HEK293T (cell line): ENCODE measurements at regions not wholly inside any gene's neighbourhood (a gene's known extent, or its start where the extent isn't known, plus 50 kb on each side); places are given as distances from the start of the nearest gene placed in this dataset.

ENCODE experiments used
- CTCF ChIA-PET: fragments of 350-600 bp; formaldehyde crosslinking; extraction: SDS; loops from one replicate; lab custom pipeline; 2021; ENCODE audit warnings: antibody characterized with exemption, inconsistent platforms; lab: Yijun Ruan, JAX
- POLR2A ChIA-PET: fragments of 350-600 bp; formaldehyde crosslinking; extraction: SDS; loops from one replicate; lab custom pipeline; 2020; ENCODE audit warnings: antibody characterized with exemption, inconsistent platforms; lab: Yijun Ruan, JAX
- DNase-seq: peaks from one replicate; pipeline ENCODE4 v3.0.0; 2012; ENCODE audit warnings: mixed read lengths; ENCODE audit errors: extremely low spot score
- ARNT ChIP-seq: fragments of 450-650 bp; IDR thresholded peaks from 2 replicates; pipeline ENCODE4 v1.6.1; 2017; ENCODE audit warnings: mild to moderate bottlenecking
- BHLHE40 ChIP-seq: fragments of 450-650 bp; IDR thresholded peaks from 2 replicates; pipeline ENCODE4 v1.6.1; 2016; ENCODE audit warnings: mild to moderate bottlenecking, moderate library complexity, borderline replicate concordance
- CTBP1 ChIP-seq: fragments of 450-650 bp; IDR thresholded peaks from 2 replicates; pipeline ENCODE4 v1.6.1; 2016; ENCODE audit warnings: borderline replicate concordance
- ELF4 ChIP-seq: fragments of 450-650 bp; IDR thresholded peaks from 2 replicates; pipeline ENCODE4 v1.6.1; 2017; ENCODE audit warnings: antibody characterized with exemption
- FOXA1 ChIP-seq: fragments of 450-650 bp; IDR thresholded peaks from 2 replicates; pipeline ENCODE4 v1.6.1; 2016; ENCODE audit warnings: mild to moderate bottlenecking
- FOXK2 ChIP-seq: fragments of 450-650 bp; IDR thresholded peaks from 2 replicates; pipeline ENCODE4 v1.6.1; 2016; ENCODE audit warnings: mild to moderate bottlenecking
- FOXM1 ChIP-seq: fragments of 450-650 bp; IDR thresholded peaks from 2 replicates; pipeline ENCODE4 v1.6.1; 2017; ENCODE audit warnings: mild to moderate bottlenecking, borderline replicate concordance
- HDGF ChIP-seq: fragments of 450-650 bp; IDR thresholded peaks from 2 replicates; pipeline ENCODE4 v1.6.1; 2017; ENCODE audit warnings: antibody characterized with exemption, borderline replicate concordance
- L3MBTL2 ChIP-seq: fragments of 450-650 bp; conservative IDR thresholded peaks from 2 replicates; pipeline ENCODE4 v1.6.1; 2016; ENCODE audit warnings: mild to moderate bottlenecking
- LEF1 ChIP-seq: fragments of 450-650 bp; IDR thresholded peaks from 2 replicates; pipeline ENCODE4 v1.6.1; 2017; ENCODE audit warnings: mild to moderate bottlenecking, borderline replicate concordance
- NFRKB ChIP-seq: fragments of 450-650 bp; IDR thresholded peaks from 2 replicates; pipeline ENCODE4 v1.6.1; 2016; ENCODE audit warnings: mild to moderate bottlenecking, moderate library complexity
- SP1 ChIP-seq: fragments of 450-650 bp; IDR thresholded peaks from 2 replicates; pipeline ENCODE4 v1.6.1; 2017
- SUZ12 ChIP-seq: fragments of 450-650 bp; IDR thresholded peaks from 2 replicates; pipeline ENCODE4 v1.6.1; 2016; ENCODE audit warnings: mild to moderate bottlenecking
- TARDBP ChIP-seq: fragments of 450-650 bp; IDR thresholded peaks from 2 replicates; pipeline ENCODE4 v1.6.1; 2016
- ZNF384 ChIP-seq: fragments of 450-650 bp; IDR thresholded peaks from 2 replicates; pipeline ENCODE4 v1.6.1; 2016
- TF ChIP-seq, protein P1 (sequence below): fragments of 450-650 bp; IDR thresholded peaks from 2 replicates; pipeline ENCODE4 v1.6.1; 2016

DNA sequence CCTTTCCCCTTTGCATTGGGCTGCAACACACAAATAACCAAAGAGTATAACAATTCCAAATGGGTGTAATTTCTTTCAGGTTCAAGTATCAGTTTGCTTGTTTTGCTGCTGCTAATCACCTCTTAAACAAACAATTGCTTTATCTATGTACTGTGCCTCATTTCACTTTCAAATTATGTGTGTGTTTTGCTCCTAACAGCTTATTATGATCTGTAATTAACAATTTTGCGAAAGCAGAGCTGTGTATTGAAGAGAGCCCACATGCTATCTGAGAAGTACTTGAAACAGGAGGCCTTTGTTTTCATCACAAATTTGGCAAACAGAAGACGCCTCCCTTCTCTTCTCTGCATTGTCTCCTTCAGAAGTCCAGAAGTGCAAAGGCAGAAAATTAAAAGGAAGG is 312.0 kb downstream of the TLE1 start:
- DNase-seq = no peak
- TF ChIP-seq SUZ12 (no peak), SP1 (no peak), NFRKB (no peak), BHLHE40 (no peak), FOXA1 (no peak), LEF1 (no peak), ZNF384 (no peak), FOXK2 (no peak), FOXM1 (no peak), HDGF (no peak), TARDBP (no peak), ELF4 (no peak), CTBP1 (no peak), ARNT (no peak), L3MBTL2 (no peak)
- TF ChIP-seq, protein P1, sequence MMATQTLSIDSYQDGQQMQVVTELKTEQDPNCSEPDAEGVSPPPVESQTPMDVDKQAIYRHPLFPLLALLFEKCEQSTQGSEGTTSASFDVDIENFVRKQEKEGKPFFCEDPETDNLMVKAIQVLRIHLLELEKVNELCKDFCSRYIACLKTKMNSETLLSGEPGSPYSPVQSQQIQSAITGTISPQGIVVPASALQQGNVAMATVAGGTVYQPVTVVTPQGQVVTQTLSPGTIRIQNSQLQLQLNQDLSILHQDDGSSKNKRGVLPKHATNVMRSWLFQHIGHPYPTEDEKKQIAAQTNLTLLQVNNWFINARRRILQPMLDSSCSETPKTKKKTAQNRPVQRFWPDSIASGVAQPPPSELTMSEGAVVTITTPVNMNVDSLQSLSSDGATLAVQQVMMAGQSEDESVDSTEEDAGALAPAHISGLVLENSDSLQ = no peak
- ChIA-PET POLR2A (no interaction called here), CTCF (no interaction called here)

DNA sequence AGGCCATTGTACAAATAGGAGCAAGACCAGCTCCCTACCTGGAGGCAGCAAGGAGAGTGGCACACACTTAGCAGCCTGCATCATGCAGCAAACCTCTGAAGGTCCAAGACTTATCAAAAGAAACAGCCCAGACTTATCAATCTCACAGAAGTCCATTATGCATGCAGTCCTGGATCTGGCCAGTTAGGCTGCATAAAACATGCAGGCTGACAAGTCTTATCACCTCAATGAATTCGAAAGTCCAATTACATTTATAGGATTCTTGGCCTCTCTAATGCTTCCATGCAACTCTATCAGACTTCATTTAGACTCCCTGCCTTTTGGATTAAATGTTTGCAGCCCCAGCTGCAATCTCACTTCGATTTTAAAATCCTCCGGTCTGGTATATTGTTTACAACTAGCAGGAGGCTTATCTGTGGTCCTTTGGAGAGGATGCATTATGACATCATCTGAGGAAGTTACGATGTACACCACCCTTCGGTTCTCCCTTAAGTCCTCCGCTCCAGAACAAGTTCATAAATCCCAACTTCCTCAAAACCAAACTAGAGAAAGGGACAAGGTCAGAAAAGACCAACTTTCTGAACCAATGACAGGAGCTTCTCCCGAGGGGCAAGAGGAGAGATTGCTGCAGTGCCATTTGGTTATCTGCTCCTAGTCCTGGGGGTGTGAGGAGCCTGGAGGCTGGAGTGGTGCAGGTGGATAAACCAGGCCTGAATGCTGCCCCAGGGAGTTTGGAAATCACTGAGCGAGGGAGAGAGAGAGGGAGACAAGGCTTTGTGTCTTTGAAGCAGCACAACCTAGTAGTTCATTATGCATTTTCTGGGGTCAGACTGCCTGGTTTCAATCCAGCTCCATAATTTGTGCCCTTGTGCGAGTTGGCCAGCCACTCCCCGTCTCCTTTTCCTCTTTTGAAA is 313.9 kb downstream of the TLE1 start:
- no peak for DNase-seq
- TF ChIP-seq HDGF (no peak), BHLHE40 (no peak), CTBP1 (no peak), TARDBP (no peak), FOXK2 (no peak)
- ChIA-PET CTCF (interaction anchor here (0.8 kb wide), 1 partner anchor 11 kb away, joined by 3 read pairs; no protein-coding TSS in a partner anchor), POLR2A (no interaction called here)

DNA sequence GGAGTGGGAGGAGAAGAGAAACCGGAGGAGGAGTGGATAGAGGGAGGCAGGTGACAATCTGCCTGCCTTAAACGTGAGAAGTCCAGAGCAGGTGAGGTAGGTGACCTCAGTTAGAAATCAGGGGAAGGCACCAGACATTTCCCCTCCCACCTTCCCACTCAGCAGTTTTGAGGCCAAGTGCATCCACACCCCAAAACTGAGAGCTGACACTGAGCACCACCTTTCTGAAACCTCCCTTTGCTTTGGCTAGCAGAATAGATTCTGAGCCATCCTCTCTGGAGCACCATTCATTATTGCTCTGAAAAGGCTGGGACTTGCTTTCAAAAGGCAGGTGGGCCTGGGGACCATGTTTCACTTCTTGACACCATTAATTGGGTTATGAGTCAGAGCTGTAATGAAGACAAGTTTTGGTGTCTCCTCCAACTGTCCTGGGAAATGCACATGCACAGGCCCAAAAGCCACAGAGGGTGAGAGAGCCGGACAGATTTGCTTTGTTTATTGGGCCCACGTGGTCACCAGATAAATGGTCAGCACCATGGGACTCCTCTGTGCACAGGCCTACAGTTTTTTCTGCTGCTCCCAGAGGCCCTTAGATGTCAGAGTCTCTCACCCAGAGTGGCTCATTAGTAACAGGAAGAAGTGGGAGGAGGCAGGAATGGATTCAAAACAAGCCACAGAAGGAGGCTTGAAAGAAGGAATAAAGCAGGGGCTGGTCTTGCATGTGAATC is 314.7 kb downstream of the TLE1 start:
- ChIA-PET CTCF (no interaction called here), POLR2A (no interaction called here)
- TF ChIP-seq, protein P1 = no peak
- TF ChIP-seq TARDBP (no peak), ARNT (no peak), L3MBTL2 (no peak)
- no peak for DNase-seq

DNA sequence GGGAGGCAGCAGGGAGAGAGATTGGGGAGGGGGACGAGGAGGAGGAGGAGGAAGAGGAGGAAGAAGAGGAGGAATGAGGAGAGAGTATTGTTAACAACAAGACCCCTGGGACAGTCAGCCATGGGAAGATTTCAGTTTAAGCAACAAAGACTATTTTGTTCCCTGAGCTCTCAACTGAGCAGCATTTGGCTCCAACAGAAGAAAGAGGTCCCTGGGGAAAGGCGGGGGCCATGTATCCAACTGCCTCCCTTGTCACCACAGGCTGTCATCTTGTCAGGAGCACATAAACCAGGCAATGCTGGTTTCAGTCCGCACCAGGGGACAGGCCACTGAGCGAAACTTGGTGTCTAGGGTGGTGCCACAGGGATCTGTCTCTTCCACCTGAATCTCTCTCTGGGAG is 316.1 kb downstream of the TLE1 start:
- CTCF ChIA-PET = no interaction called here
- no peak for TF ChIP-seq ARNT
- TF ChIP-seq ELF4 = no peak
- TF ChIP-seq, protein P1 = no peak
- TF ChIP-seq FOXM1 = no peak
- no peak for TF ChIP-seq SUZ12
- TF ChIP-seq L3MBTL2 = no peak
- TF ChIP-seq TARDBP = no peak
- no peak for TF ChIP-seq NFRKB
- no peak for TF ChIP-seq BHLHE40
- TF ChIP-seq FOXK2 = no peak
- no peak for TF ChIP-seq SP1
- TF ChIP-seq HDGF = no peak
- no peak for TF ChIP-seq CTBP1
- TF ChIP-seq ZNF384 = no peak
- no peak for TF ChIP-seq LEF1
- no peak for TF ChIP-seq FOXA1
- POLR2A ChIA-PET = interaction anchor here (0.6 kb wide), 1 partner anchor 25 kb away, joined by 3 read pairs; no protein-coding TSS in a partner anchor
- DNase-seq = no peak

DNA sequence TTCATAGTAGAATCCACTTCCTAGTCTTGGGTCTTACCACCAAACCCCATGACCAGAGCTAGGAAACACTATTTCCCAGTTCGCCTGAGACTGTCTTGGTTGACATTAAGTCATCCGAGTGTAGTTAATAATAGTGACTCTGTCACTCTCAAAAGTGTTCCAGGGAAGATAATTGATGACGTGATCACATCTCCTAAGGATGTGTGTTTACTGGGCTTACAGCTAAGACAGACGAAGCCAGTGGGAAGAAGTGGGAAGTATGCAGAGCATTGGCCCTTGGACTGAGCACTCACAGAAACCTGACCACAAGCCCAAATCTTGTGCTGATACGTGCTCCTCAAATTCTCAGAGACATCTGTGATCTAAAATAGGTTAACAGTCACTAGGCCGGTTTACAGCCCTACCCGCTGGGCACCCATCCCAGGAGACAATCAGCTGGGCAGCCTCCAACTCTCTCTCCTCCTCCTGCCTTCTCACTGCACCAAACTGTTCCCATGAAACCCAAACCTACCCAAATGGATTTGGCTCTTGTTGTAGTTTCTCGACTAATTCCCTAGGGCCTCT is 316.6 kb downstream of the TLE1 start:
- CTCF ChIA-PET = no interaction called here
- DNase-seq = no peak
- POLR2A ChIA-PET = no interaction called here
- TF ChIP-seq NFRKB = no peak
- TF ChIP-seq, protein P1 = peak; percentile 81
